GM12892 (cell line): ENCODE measurements at regions not wholly inside any gene's neighbourhood (a gene's known extent, or its start where the extent isn't known, plus 50 kb on each side); places are given as distances from the start of the nearest gene placed in this dataset.

Source experiments
- POLR2A ChIP-seq: IDR thresholded peaks from 2 replicates; pipeline ENCODE4 v1.6.1; 2011; ENCODE audit warnings: low read depth, low read length, control low read depth
- POLR2AphosphoS5 ChIP-seq: IDR thresholded peaks from 2 replicates; pipeline ENCODE4 v1.6.1; 2011; ENCODE audit warnings: low read depth, low read length, control low read depth

DNA sequence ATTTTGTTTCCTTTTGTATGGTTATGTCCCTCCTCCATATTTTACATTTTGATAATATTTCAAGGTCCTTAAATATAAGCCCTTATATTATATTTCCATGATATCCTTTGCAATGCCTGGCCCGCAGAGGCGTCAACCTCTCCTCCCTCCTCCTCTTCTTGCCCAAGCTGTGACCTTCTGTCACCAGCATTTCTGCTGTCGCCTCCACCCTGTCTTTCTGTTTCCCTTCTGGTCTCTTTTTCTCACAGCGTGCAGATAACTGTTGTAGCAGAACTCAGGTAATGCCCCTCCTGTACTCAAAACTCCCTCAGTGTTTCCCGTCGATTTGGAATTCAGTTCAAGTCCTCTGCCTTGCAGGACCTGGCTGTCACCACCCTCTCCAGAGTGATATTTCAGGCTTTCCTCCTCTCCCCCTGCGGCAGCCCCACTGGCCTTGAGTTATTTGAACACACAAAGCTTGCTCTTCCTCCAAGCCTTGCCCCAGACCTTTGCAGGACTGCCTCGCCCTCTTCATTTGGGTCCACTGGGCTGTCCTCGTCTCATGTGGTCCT, 709.3 kb downstream of the DCDC2C start:
- TF ChIP-seq POLR2A, result no peak
- TF ChIP-seq POLR2AphosphoS5, result no peak
